ENCODE measurements at regions not wholly inside any gene's neighbourhood (a gene's known extent, or its start where the extent isn't known, plus 50 kb on each side); places are given as distances from the start of the nearest gene placed in this dataset.

- TF ChIP-seq POLR2AphosphoS5 (IDR thresholded peaks at IDR 0.05; ENCODE audit: low read depth) (no peak), CTCF (IDR thresholded peaks at IDR 0.05; ENCODE audit: insufficient read depth, low read length) (no peak), REST (IDR thresholded peaks at IDR 0.05; ENCODE audit: insufficient replicate concordance, low read depth) (no peak), SPI1 (IDR thresholded peaks at IDR 0.05; ENCODE audit: borderline replicate concordance, low read depth) (no peak)
Measured at GRCh38 chr6:14439419-14439818, 321.8 kb downstream of the CD83 start.

Data from HL-60 (cell line).